GM21723 (cell line): ENCODE measurements at regions not wholly inside any gene's neighbourhood (a gene's known extent, or its start where the extent isn't known, plus 50 kb on each side); places are given as distances from the start of the nearest gene placed in this dataset.

ENCODE experiments used
- ATAC-seq: cut with Tn5 transposase; IDR thresholded peaks from one replicate; pipeline ENCODE4 v1.9.1; 2021; ENCODE audit warnings: mild to moderate bottlenecking, moderate library complexity; ENCODE audit not compliant: unreplicated experiment

DNA sequence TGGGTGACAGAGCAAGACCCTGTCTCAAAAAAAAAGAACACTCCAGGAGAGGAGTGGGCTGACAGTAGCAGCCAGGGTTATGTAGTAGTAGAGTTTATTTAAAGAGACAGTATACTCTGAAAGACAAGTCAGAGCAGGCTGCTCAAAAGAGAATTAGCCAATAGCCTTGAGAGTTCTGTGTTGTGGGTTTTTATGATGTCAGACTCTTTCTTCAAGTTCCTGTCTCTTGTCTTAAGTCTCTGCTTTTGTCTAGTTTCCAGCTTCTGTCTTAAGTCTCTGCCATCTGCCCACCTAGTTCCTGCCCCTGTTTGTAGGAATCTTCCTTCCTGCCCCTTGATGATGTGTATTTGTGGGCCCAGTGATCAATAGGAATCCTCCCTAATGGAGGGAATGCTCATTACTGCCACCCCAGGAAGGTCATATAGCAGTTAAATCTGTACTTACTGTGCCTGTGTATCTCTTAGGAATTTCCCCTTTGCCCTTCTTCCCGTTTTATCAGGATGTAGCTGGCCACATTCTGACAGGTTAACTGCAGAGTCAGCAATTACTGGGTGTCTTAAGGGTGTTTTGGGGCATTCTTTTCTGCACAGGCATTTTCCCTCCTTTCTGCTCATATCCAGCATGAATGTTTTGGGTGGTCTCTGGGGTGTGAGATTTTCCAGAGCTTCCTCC lies 580.5 kb upstream of the SGCD start:
- ATAC-seq: no peak

DNA sequence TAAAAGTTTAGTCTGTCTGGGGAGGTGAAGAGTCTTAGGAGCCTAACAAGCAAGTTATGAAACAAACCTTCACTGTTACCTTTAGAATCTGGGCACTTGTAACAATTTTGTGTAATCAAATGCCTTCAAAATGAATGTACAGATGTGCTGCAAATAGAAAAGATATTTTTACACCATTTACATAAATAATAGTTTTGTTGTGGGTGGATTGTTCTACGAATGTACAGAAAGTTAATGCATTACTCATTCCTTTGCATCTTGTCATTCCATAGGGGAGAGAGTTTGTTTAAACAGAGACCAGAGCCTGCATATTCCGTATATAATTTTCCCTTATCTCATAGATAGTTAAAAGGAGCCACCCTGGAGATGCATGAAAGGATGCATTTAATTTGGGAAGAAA lies 576.9 kb upstream of the SGCD start:
- ATAC-seq: no peak

DNA sequence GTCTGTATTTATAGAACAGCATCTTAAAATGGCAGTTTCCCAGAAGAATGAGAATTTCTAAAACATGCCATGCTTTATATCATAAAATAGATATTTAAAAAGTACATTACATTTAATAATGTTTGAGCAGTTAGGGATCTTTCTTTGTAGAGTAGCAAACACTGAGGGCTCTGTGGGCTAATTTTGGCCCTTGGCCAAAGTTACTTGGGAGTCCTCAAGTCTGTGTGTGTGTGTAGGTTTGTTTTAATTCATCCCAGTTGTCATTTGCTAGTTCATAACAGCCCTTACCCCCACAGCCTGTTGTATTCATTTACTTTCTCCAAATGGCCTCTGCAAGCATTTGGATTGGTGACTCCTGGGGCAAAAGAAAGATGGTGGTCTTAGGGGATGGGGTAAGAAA lies 576.4 kb upstream of the SGCD start:
- no peak for ATAC-seq

DNA sequence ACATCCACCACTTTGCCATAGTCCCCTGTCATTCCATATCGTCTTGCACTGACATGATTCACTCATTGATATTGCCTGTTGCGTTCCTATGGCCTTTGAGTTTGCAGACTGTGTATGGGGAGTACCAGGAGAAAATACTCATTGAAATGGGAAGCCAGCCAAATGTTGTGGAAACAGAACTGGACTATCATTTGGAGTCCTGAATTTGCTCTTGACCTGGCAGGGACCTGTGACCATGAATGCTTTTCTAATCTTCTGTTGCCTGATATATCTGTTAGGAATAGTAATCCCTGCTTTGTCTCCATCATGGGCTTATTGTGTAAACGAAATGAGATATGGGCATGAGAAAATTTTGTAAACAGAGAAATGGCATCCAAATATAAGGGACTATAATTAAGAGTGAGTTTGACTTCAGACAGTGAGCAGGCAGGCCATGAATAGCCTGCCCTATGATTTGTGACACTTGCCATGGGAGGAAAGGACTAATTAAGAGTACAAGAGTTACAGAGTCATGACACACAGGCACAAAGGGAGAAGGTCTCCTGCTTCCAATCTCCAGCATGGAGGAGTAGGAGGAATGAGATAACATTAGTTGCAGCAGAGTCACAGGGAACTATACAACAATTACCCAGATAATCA lies 572.9 kb upstream of the SGCD start:
- no peak for ATAC-seq

DNA sequence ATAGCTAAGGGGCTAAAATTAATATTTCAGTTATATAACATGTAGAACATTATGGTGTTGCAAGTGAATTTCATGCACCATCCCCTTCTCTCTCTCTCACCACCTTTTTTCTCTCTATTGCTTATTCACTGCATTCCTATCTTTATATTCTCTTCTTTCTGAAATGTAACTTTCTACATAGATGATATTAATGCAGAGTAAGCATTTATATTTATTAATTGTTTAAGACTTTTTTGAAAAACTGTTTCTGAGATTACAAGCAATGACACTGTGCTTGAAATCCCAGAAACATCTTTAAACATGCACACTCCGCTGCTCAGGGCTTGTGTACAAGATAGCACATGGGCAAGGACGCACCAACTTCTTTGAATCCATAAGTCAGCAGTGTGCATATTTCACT lies 567.7 kb upstream of the SGCD start:
- ATAC-seq: no peak

DNA sequence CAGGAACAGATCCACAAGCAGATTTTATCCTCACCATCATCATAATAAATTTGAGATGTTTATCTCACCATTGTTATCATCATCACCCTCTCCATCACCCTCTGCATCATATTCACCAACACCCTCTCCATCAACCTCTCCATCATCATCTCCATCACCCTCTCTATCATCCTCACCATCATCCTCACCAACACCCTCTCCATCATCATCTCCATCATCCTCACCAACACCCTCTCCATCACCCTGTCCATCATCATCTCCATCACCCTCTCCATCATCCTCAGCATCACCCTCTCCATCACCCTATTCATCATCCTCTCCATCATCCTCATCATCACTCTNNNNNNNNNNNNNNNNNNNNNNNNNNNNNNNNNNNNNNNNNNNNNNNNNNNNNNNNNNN lies 567.0 kb upstream of the SGCD start:
- ATAC-seq: no peak

DNA sequence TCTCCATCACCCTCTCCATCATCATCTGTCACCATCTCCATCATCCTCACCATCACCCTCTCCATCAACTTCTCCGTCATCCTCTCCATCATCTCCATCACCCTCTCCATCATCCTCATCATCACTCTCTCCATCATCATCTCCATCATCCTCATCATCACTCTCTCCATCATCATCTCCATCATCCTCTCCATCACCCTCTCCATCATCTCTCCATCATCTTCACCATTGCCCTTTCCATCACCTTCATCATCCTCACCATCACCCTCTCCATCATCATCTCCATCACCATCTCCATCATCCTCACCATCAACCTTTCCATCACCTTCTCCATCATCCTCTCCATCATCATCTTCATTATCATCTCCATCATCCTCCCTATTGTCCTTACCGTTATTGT lies 565.5 kb upstream of the SGCD start:
- ATAC-seq: no peak

DNA sequence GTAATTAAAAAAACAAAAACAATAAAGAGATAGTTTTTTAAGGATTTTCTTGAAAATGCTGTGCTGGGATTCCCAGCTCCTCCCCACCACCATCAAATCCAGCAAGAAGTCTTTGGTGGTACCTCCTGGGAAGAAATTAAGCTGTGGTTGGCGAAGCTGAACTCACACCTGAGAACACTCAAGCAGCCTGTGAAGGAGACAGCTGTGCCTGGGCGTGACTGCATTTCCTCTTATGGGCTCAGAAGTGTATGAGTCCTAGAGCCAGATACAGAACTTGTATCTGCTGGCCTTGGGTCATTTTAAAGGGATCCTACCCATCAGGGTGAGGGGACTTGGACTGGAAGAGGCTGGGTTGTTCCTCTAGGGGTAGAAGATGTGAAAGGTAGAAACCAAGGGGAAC lies 561.2 kb upstream of the SGCD start:
- no peak for ATAC-seq

DNA sequence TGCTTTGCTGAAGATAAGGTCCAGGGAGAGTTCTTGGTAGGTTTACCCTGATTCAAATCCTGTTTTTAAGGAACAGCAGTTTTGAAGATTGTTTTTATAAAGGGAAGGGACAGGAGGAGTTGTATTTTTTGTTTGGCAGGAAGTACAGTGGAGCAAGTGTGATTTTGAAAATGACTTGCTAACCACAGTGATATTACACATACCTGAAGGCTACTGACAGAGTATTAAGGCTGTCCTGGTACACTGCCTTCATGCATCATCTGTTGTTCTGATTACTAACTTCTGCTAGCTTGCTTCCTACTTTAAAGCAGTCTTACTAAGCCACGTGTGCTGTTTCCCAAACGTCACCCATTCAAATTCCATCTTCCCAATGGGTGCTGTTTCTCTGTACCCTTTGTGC lies 559.5 kb upstream of the SGCD start:
- ATAC-seq: no peak

DNA sequence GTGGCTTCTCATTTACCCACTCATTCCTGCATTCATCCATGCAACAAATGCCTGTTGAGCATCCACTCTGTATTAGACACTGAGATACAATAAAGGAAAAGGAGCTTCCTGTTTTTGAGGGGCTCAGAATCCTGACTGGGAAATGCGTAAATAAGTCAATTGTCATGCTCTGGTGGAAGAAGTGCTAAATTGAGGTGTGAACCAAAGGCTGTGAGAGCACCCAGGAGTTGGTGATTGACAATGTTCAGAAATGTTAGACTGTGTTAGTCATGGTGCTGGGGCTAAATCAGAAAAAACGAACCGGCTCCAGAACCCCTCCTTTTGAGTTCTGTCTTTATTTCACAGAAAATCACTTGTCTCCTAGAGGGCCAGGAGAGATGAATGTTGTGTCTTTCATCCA lies 558.6 kb upstream of the SGCD start:
- no peak for ATAC-seq

DNA sequence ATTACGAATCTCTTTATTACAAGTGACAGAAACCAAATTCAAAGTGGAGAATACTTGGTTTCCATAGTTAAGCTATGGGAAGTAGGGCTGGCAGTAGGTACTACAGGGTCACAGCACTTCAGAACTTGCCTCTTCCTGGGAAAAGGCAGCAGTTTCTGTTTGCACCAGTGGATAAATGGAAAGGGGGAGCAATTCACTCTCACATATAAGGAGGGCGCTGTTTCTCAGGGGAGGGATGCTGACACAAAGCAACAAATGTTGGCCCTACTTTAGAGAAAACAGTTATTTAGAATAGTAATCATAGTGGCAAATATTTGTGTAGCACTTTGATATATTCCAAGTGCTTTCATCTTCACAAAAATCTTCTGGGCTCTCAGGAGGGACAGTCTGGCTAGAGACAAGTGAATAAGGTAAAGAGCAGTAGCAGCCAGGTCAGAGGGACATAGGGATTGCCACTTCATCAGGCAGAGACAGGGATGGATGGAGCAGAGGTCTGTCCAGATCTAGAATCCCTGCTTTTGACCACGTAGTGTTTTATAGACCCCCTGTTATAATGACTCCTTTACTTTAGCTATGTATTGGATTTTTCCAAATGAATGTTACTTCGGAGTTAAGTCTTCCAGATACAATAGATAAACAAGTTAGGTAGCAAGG lies 554.8 kb upstream of the SGCD start:
- no peak for ATAC-seq

DNA sequence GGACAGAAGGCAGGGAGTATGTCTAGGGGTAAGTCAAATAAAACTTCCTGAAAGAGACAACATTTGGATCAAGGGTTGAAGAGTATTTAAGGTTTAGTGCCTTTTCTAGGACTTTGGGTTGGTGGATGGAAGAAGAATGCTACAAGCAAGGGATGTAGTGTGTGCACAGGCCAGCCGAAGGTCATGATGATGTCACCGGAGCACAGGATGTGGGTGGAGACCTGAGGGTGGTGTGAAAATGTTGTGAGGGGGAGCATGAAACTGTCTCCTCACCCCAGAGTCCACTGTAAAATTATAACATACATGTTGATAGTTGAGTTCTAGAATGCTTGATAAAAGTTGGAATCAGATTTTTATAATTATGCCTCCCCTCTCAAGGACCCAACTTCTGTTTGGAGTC lies 553.3 kb upstream of the SGCD start:
- ATAC-seq: no peak

DNA sequence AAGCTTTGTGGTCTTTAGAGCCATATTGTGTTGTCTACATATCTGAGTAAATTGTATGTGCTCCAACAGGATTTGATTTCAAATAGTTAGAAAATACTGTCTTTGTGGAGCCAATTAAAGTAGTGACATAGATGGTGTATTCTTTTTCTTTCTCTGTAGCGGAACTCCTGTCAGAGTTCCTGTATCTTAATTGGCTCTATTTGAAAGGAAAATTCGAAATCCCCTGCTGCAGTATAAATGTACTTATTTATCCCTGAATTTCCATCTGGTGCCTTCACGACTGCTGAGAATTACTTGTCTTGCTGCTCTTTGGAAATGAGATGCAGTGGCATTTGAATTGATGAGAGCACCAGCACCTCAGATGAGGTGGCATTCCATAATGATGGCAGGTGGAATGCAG lies 546.7 kb upstream of the SGCD start:
- ATAC-seq: no peak

DNA sequence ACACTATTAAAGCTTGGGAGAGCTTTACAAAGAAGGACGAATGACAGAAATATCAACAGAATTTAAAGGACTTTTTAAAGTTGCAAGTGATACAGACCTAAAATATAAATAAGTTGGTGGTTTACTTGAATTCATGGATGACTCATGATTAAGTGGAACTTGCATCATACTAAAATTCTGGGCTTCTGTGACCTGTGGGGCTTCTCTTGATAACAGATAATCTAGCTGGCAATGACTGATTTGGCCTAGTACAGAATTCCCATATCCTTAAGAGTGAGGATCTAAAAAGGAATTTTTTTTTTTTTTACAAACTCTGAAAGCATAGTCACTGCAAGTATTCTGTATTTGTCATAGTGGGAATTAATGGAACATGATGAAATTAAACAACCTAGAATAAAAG lies 543.7 kb upstream of the SGCD start:
- no peak for ATAC-seq

DNA sequence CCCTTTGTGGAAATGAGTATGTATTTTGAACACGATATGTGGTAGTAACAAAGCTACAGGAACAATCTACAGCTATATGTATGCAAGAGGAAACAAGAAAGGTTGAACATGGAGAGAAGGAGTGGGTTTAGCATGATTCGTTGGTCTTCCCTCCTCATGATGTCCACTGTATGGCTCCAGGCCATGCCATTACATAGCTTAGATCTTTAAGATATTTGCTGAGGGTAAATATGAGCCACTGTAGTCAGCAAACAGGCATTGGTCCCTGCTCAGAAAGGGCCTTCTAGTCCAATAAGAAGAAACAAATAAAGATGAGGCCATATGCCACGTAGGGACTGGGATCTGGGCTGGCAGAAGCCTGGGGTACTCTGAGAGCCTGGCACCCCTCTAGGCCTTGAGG lies 543.2 kb upstream of the SGCD start:
- ATAC-seq: no peak

DNA sequence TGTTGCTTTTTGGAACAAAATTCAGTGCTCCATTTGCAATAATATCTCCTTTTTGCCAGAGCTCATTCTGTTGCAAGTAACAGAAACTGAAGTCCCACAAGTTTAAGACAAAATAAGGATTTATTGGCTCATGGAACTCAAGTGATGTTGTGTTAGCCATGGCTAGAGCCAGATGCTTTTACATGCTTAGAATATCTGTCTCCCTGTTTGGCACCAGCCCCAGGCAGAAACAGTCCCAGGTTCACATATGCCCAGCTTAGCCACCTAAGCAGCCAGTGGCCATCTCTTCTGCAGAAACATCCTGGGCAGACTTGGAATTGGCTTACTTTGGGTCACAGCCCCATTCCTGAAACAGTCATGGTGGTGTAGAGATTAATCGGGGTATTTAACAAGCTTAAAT lies 540.9 kb upstream of the SGCD start:
- no peak for ATAC-seq

DNA sequence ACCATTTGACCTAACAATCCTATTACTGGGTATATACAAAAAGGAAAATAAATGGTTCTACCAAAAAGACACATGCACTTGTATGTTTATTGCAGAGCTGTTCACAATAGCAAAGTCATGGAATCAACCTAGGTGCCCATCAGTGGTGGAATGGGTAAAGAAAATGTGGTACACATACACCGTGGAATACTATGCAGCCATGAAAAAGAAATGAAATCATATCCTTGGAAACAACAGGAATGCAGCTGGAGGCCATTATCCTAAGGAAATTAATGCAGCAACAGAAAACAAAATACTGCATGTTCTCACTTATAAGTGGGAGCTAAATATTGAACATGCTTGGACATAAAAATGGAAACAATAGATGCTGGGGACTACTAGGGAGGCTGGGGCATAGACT lies 534.1 kb upstream of the SGCD start:
- ATAC-seq: no peak

DNA sequence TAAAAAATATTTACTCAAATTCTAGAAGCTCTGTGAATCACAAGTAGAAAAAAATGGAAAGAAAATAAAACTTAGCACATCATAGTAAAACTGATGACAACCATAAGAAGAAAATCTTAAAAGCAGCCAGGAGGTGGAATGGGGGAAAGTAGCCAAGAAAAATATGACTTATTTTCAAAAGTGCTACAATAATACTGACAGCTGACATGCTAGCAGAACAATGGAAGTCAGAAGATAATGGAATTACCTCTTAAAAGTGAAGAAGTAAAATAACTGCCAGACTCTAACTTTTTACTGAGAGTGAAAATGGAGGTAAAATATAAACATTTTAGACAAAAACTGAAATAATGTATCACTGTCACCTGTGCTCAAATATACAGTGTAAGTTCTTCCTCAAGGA lies 532.2 kb upstream of the SGCD start:
- no peak for ATAC-seq

DNA sequence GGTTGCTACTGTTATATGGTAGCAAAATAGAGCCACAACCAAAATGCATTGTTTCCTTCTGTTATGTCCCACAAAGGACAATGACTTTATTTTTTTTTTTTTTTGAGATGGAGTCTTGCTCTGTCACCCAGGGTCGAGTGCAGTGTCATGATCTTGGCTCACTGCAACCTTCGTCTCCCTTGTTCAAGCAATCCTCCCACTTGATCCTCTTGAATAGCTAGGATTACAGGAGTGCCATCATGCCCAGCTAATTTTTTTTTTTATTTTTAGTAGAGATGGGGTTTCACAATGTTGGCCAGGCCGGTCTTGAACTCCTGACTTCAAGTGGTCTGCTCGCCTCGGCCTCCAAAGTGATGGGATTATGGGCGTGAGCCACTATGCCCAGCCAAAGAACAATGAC lies 527.7 kb upstream of the SGCD start:
- ATAC-seq: no peak

DNA sequence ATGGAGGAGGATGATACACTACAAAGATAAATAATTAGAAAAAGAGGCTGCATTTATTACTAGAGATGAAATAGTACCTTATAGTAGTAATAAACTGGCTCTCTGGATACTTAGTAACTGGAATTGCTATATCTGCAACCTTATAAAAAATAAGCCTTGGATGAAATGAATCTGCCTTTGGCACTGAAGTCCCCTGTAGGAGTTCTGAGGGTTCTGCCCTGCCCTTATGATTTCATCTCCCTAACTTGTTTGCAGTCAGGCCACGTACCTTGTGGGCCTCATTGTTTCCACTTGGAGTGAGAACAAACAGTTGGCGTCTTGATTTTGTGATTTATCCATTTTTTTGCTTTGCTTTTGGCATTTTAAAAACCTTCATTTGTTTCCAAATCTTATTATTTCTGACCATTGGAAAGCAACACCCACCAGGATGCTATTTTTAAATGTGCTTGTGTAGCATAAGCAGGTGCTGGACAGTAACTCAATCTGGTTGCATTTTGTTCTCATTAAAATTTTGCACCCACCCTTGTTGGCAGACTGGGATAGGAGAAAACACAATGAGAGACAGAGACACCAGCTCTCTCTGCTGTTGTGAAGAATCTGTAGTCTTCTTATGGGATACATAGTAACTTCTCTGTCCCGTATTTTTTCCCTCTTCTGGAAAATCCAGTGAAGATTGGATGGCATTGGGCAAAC lies 518.9 kb upstream of the SGCD start:
- ATAC-seq: no peak

DNA sequence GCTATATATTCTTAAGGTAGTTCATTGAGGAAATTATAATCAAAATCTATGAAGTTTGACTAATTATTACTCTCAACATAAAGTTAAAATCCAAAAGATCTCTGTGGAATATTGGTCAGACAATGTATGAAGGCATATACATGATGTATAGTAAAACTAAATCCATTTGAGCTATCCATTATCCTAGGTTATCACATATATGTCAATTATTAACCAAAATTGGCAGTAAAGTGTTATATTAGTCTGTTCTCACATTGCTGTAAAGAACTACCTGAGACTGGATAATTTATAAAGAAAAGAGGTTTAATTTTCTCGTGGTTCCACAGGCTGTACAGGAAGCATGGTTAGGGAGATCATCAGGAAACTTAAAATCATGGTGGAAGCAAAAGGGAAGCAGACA lies 511.7 kb upstream of the SGCD start:
- ATAC-seq: no peak

DNA sequence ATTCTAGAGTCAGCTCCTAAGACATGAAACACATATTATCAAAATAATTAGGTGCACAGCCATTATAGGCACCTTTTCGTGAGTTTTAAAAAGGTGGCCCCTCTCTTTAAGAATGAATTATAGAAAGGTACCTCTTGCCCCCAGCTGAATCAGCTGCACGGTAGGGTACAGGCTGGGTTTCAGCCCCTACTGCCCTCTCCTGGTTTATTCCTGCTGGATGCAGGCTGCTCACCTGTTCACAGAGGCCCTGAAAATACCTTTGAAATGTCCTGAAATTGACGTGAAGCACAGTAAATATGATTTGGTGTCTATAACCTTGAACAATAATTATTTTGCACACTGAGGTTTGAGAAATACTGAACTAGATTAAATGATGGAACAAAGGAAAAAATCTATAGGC lies 504.8 kb upstream of the SGCD start:
- no peak for ATAC-seq
